H4 (cell line): ENCODE measurements at regions not wholly inside any gene's neighbourhood (a gene's known extent, or its start where the extent isn't known, plus 50 kb on each side); places are given as distances from the start of the nearest gene placed in this dataset.

ENCODE experiments used
- DNase-seq: peaks from one replicate; pipeline ENCODE4 v3.0.0-alpha.2; 2015; ENCODE audit warnings: low spot score

GRCh38 chr12:58190618-58191017 is 249.3 kb downstream of the ATP23 start:
- no peak for DNase-seq

GRCh38 chr12:58196971-58197370 is 255.6 kb downstream of the ATP23 start:
- DNase-seq, result no peak

- no peak for DNase-seq
Measured at GRCh38 chr12:58202933-58203718, 261.8 kb downstream of the ATP23 start.

GRCh38 chr12:58204071-58204470 is 262.7 kb downstream of the ATP23 start:
- DNase-seq, result no peak

GRCh38 chr12:58206876-58207275 is 265.5 kb downstream of the ATP23 start:
- DNase-seq, result no peak

GRCh38 chr12:58211211-58211610 is 269.8 kb downstream of the ATP23 start:
- no peak for DNase-seq

- DNase-seq, result no peak
Measured at GRCh38 chr12:58217130-58217529, 275.8 kb downstream of the ATP23 start.

GRCh38 chr12:58224536-58225105 is 283.3 kb downstream of the ATP23 start:
- DNase-seq, result no peak

GRCh38 chr12:58225203-58225877 is 284.0 kb downstream of the ATP23 start:
- DNase-seq, result no peak

- DNase-seq, result no peak
Measured at GRCh38 chr12:58233886-58234285, 292.5 kb downstream of the ATP23 start.

GRCh38 chr12:58238411-58238810 is 297.0 kb downstream of the ATP23 start:
- no peak for DNase-seq

- no peak for DNase-seq
Measured at GRCh38 chr12:58241099-58241498, 299.7 kb downstream of the ATP23 start.

- peak; percentile 95 for DNase-seq
Measured at GRCh38 chr12:58242796-58243630, 301.6 kb downstream of the ATP23 start.

GRCh38 chr12:58247633-58248032 is 306.3 kb downstream of the ATP23 start:
- DNase-seq, result no peak

- DNase-seq, result no peak
Measured at GRCh38 chr12:58248599-58248998, 307.2 kb downstream of the ATP23 start.

GRCh38 chr12:58249610-58250009 is 308.2 kb downstream of the ATP23 start:
- peak; percentile 15 for DNase-seq

- DNase-seq, result no peak
Measured at GRCh38 chr12:58250077-58250476, 308.7 kb downstream of the ATP23 start.

GRCh38 chr12:58252914-58253313 is 311.5 kb downstream of the ATP23 start:
- no peak for DNase-seq

- no peak for DNase-seq
Measured at GRCh38 chr12:58253663-58254062, 312.3 kb downstream of the ATP23 start.

GRCh38 chr12:58254463-58255100 is 313.2 kb downstream of the ATP23 start:
- no peak for DNase-seq

- no peak for DNase-seq
Measured at GRCh38 chr12:58262796-58263195, 321.4 kb downstream of the ATP23 start.

GRCh38 chr12:58263816-58264215 is 322.4 kb downstream of the ATP23 start:
- no peak for DNase-seq
